ENCODE measurements at regions not wholly inside any gene's neighbourhood (a gene's known extent, or its start where the extent isn't known, plus 50 kb on each side); places are given as distances from the start of the nearest gene placed in this dataset.

GRCh38 chr14:22472466-22472865 is 116.6 kb downstream of the DAD1 start:
- TF ChIP-seq, protein P1, sequence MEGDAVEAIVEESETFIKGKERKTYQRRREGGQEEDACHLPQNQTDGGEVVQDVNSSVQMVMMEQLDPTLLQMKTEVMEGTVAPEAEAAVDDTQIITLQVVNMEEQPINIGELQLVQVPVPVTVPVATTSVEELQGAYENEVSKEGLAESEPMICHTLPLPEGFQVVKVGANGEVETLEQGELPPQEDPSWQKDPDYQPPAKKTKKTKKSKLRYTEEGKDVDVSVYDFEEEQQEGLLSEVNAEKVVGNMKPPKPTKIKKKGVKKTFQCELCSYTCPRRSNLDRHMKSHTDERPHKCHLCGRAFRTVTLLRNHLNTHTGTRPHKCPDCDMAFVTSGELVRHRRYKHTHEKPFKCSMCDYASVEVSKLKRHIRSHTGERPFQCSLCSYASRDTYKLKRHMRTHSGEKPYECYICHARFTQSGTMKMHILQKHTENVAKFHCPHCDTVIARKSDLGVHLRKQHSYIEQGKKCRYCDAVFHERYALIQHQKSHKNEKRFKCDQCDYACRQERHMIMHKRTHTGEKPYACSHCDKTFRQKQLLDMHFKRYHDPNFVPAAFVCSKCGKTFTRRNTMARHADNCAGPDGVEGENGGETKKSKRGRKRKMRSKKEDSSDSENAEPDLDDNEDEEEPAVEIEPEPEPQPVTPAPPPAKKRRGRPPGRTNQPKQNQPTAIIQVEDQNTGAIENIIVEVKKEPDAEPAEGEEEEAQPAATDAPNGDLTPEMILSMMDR (IDR thresholded peaks at IDR 0.05 in 2 of 3, conservative IDR thresholded peaks at IDR 0.05 in 1 of 3; ENCODE audit: control insufficient read depth in 2 of 3, extremely low read depth in 1 of 3, insufficient read depth in 1 of 3, low read depth in 3 of 3, low read length in 3 of 3): no peak
- no peak for TF ChIP-seq CBX5 (IDR thresholded peaks at IDR 0.05; ENCODE audit: low read depth)
- TF ChIP-seq, protein P2, sequence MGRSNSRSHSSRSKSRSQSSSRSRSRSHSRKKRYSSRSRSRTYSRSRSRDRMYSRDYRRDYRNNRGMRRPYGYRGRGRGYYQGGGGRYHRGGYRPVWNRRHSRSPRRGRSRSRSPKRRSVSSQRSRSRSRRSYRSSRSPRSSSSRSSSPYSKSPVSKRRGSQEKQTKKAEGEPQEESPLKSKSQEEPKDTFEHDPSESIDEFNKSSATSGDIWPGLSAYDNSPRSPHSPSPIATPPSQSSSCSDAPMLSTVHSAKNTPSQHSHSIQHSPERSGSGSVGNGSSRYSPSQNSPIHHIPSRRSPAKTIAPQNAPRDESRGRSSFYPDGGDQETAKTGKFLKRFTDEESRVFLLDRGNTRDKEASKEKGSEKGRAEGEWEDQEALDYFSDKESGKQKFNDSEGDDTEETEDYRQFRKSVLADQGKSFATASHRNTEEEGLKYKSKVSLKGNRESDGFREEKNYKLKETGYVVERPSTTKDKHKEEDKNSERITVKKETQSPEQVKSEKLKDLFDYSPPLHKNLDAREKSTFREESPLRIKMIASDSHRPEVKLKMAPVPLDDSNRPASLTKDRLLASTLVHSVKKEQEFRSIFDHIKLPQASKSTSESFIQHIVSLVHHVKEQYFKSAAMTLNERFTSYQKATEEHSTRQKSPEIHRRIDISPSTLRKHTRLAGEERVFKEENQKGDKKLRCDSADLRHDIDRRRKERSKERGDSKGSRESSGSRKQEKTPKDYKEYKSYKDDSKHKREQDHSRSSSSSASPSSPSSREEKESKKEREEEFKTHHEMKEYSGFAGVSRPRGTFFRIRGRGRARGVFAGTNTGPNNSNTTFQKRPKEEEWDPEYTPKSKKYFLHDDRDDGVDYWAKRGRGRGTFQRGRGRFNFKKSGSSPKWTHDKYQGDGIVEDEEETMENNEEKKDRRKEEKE (IDR thresholded peaks at IDR 0.05): no peak
- no peak for TF ChIP-seq JUND (IDR thresholded peaks at IDR 0.05; ENCODE audit: low read depth, low read length)
- no peak for TF ChIP-seq KDM1A (IDR thresholded peaks at IDR 0.05; ENCODE audit: borderline replicate concordance)
- no peak for TF ChIP-seq GABPA (IDR thresholded peaks at IDR 0.05; ENCODE audit: low read depth)
- TF ChIP-seq SUZ12 (IDR thresholded peaks at IDR 0.05; ENCODE audit: unreplicated experiment): no peak
- TF ChIP-seq POLR2A (IDR thresholded peaks at IDR 0.05; ENCODE audit: low read depth, low read length): no peak
- no peak for TF ChIP-seq TCF7 (IDR thresholded peaks at IDR 0.05; ENCODE audit: borderline replicate concordance)
- no peak for TF ChIP-seq KAT2A (conservative IDR thresholded peaks at IDR 0.05; ENCODE audit: control insufficient read depth, low read depth, low read length)
- no peak for TF ChIP-seq HDAC6 (IDR thresholded peaks at IDR 0.05; ENCODE audit: unreplicated experiment)
